Transverse colon (tissue), 3 donors: ENCODE measurements at regions not wholly inside any gene's neighbourhood (a gene's known extent, or its start where the extent isn't known, plus 50 kb on each side); places are given as distances from the start of the nearest gene placed in this dataset.

Source experiments
- EP300 ChIP-seq: sonication (generic); formaldehyde crosslinking; IDR thresholded peaks from one replicate; pipeline ENCODE4 v1.6.1; 2017; ENCODE audit warnings: antibody characterized with exemption, low read depth
- POLR2A ChIP-seq: fragments of 450-650 bp; IDR thresholded peaks from one replicate; pipeline ENCODE4 v1.6.1; 2016; ENCODE audit warnings: antibody characterized with exemption, mild to moderate bottlenecking, moderate library complexity
- TF ChIP-seq, protein P1 (sequence below), 5 experiments: fragments of 200-600 bp in 3 of 5; fragments of 450-650 bp in 2 of 5; sonication (generic) in 3 of 5; IDR thresholded peaks; 1 replicate in 2 of 5; 2 replicates in 3 of 5; pipeline ENCODE4 v1.5.1; 2016 to 2017; ENCODE audit warnings: antibody characterized with exemption in 5 of 5, inconsistent platforms in 3 of 5, mild to moderate bottlenecking in 2 of 5, moderate library complexity in 1 of 5

DNA sequence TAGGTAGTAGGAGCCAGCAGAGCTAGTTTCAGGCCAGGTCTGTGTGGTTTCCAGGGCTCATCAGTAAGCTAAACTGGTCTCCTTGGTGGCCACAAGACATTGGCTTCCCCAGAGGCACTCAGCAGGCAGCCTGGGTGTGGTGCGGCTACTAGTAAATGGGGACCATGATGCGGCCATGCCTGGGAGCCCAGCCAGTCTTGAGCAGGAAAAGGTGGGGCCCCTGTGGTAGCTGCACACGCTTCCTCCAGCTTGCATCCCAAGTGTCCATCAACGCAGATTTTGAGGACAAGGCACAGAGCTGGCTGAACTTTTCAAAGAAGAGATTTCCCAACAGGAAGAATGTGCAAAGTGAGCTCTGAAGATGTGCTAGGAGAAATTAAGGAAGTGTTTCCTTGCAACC is 107.4 kb upstream of the NAA20 start:
- TF ChIP-seq, protein P1, sequence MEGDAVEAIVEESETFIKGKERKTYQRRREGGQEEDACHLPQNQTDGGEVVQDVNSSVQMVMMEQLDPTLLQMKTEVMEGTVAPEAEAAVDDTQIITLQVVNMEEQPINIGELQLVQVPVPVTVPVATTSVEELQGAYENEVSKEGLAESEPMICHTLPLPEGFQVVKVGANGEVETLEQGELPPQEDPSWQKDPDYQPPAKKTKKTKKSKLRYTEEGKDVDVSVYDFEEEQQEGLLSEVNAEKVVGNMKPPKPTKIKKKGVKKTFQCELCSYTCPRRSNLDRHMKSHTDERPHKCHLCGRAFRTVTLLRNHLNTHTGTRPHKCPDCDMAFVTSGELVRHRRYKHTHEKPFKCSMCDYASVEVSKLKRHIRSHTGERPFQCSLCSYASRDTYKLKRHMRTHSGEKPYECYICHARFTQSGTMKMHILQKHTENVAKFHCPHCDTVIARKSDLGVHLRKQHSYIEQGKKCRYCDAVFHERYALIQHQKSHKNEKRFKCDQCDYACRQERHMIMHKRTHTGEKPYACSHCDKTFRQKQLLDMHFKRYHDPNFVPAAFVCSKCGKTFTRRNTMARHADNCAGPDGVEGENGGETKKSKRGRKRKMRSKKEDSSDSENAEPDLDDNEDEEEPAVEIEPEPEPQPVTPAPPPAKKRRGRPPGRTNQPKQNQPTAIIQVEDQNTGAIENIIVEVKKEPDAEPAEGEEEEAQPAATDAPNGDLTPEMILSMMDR (IDR thresholded peaks at IDR 0.05) = no peak
- TF ChIP-seq EP300 = no peak
- TF ChIP-seq POLR2A = no peak
